H1 (cell line): ENCODE measurements at regions not wholly inside any gene's neighbourhood (a gene's known extent, or its start where the extent isn't known, plus 50 kb on each side); places are given as distances from the start of the nearest gene placed in this dataset.

Source experiments
- EGR1 ChIP-seq: IDR thresholded peaks from 2 replicates; pipeline ENCODE4 v1.6.1; 2011; ENCODE audit warnings: low read depth, low read length, borderline replicate concordance
- EP300 ChIP-seq, 2 experiments: IDR thresholded peaks; 1 replicate in 1 of 2; 2 replicates in 1 of 2; pipeline ENCODE4 v1.6.1; 2011 to 2012; ENCODE audit warnings: low read depth in 2 of 2, low read length in 2 of 2, mild to moderate bottlenecking in 2 of 2, borderline replicate concordance in 1 of 2, inconsistent platforms in 1 of 2, moderate library complexity in 1 of 2
- EZH2 ChIP-seq: fragments of 200-600 bp; sonication (generic); IDR thresholded peaks from 2 replicates; pipeline ENCODE4 v1.7.1; 2012; ENCODE audit warnings: low read depth, mild to moderate bottlenecking, moderate library complexity, low read length, inconsistent platforms; ENCODE audit not compliant: severe bottlenecking
- POLR2A ChIP-seq, 2 experiments: IDR thresholded peaks; 1 replicate in 1 of 2; 2 replicates in 1 of 2; pipeline ENCODE4 v1.6.1; 2011; ENCODE audit warnings: low read depth in 2 of 2, low read length in 2 of 2, mild to moderate bottlenecking in 2 of 2; ENCODE audit errors: control extremely low read depth in 1 of 2
- POLR2AphosphoS5 ChIP-seq: IDR thresholded peaks from 2 replicates; pipeline ENCODE4 v1.6.1; 2011; ENCODE audit warnings: low read depth, low read length
- ZNF274 ChIP-seq: IDR thresholded peaks from 2 replicates; pipeline ENCODE4 v1.7.0; 2012; ENCODE audit warnings: low read length, borderline replicate concordance; ENCODE audit errors: extremely low read depth
- TF ChIP-seq, protein P1 (sequence below), 3 experiments: IDR thresholded peaks; 1 replicate in 2 of 3; 2 replicates in 1 of 3; pipeline versions ENCODE4 v1.5.1 to v1.6.1; 2011; ENCODE audit warnings: low read length in 3 of 3, mild to moderate bottlenecking in 3 of 3, inconsistent platforms in 2 of 3, low read depth in 1 of 3, moderate library complexity in 1 of 3; ENCODE audit not compliant: insufficient read depth in 1 of 3; ENCODE audit errors: control extremely low read depth in 1 of 3
- TF ChIP-seq, protein P2 (sequence below): IDR thresholded peaks from 2 replicates; pipeline ENCODE4 v1.6.1; 2012; ENCODE audit warnings: inconsistent platforms

DNA sequence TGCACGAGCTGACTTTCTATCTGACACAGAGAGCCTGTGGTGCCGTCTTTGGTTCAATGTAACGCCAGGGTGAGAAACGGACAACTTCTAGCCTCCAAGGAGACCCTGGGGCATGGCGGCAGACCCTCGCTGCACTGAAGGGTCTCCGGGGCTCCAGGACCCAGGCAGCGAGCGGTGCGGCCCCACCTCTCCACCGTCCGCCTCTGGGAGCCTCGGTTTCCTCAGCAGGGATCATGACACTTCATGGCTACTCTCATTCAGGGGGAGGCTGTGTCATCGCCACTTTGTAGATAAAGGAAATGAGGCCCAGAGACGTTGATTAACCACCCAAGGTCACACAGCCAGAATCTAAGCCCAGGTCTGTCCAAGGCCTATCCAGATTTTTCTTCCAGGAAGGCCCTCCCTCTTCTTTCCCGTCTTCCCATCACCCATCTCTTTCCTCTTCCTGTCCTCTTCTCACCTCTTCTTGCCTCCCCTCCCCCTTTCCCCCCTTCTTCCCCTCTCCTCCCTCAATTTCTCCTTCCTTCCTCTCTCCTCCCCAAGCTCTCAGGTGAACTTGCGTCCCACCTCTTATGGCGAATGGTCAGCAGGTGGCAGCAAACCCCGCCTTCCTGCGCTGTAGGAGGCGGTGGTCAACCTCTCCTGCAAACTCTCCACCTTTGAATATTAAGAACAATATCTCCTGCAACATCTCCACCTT, 69.3 kb upstream of the HMX1 start:
- TF ChIP-seq POLR2A (IDR thresholded peaks at IDR 0.05; ENCODE audit: control extremely low read depth in 1 of 2, low read depth in 2 of 2, low read length in 2 of 2): no peak
- TF ChIP-seq ZNF274: no peak
- TF ChIP-seq POLR2AphosphoS5: no peak
- TF ChIP-seq, protein P1, sequence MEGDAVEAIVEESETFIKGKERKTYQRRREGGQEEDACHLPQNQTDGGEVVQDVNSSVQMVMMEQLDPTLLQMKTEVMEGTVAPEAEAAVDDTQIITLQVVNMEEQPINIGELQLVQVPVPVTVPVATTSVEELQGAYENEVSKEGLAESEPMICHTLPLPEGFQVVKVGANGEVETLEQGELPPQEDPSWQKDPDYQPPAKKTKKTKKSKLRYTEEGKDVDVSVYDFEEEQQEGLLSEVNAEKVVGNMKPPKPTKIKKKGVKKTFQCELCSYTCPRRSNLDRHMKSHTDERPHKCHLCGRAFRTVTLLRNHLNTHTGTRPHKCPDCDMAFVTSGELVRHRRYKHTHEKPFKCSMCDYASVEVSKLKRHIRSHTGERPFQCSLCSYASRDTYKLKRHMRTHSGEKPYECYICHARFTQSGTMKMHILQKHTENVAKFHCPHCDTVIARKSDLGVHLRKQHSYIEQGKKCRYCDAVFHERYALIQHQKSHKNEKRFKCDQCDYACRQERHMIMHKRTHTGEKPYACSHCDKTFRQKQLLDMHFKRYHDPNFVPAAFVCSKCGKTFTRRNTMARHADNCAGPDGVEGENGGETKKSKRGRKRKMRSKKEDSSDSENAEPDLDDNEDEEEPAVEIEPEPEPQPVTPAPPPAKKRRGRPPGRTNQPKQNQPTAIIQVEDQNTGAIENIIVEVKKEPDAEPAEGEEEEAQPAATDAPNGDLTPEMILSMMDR (IDR thresholded peaks at IDR 0.05; ENCODE audit: control extremely low read depth in 1 of 3, insufficient read depth in 1 of 3, low read depth in 1 of 3, low read length in 3 of 3): peak in 2 of 3 experiments; percentile 14 to 46; a peak in 2 of 4 replicates
- TF ChIP-seq EZH2: no peak
- TF ChIP-seq, protein P2, sequence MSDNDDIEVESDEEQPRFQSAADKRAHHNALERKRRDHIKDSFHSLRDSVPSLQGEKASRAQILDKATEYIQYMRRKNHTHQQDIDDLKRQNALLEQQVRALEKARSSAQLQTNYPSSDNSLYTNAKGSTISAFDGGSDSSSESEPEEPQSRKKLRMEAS: no peak
- no peak for TF ChIP-seq EP300 (IDR thresholded peaks at IDR 0.05; ENCODE audit: borderline replicate concordance in 1 of 2, low read depth in 2 of 2, low read length in 2 of 2)
- TF ChIP-seq EGR1: no peak
